ENCODE measurements at regions not wholly inside any gene's neighbourhood (a gene's known extent, or its start where the extent isn't known, plus 50 kb on each side); places are given as distances from the start of the nearest gene placed in this dataset.

DNA sequence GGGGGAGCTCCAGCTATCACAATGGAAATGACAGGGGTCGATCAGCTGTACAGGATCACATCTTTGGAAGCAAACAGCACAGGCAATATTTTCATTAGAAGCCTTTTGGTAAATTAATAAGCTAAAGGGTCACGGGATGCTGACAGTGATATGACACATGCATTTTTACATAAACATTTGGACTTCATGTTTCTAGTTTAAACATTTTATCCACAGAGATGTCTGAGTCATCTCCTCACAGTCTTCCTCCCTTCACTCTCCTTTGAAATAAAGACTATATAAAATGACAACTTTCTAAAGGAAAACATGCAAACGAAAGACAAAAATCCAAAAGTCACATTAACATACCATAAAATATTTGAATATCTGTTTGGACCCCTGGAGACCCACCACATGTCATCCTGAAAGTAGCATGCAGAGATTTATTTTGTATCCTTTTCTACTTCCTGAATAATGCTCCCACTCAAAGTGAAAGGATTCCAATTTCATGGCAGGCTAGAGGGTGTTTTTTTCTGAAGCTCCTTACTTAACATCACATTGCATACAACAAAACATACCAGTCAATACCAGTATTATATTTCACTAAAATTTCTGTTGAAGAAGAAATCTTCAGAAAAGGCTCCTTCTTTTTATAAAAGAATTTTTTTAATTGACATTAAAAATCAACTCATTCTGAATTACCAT is 200.1 kb upstream of the PPARGC1A start:
- 92 to 96% methylated on average over 3 of the region's 3 CpGs for WGBS, 2 experiments
- Histone ChIP-seq H3K27me3 (ENCODE audit: control insufficient read depth, insufficient read depth, low read length, poor library complexity, severe bottlenecking) (no peaks in the 10 kb centered on the region), H3K4me1 (ENCODE audit: control insufficient read depth, insufficient read depth, low read length) (no peaks in the 10 kb centered on the region), H3K27ac (ENCODE audit: insufficient read depth, low read depth, low read length, poor library complexity, severe bottlenecking) (no peak overlapping the region), H3K4me3 (ENCODE audit: insufficient read depth, low read depth, low read length) (no peak overlapping the region), H3K9me3 (ENCODE audit: control insufficient read depth, low read length) (no peaks in the 10 kb centered on the region), H3K36me3 (ENCODE audit: control insufficient read depth, insufficient read depth, low read length) (no peaks in the 10 kb centered on the region)

DNA sequence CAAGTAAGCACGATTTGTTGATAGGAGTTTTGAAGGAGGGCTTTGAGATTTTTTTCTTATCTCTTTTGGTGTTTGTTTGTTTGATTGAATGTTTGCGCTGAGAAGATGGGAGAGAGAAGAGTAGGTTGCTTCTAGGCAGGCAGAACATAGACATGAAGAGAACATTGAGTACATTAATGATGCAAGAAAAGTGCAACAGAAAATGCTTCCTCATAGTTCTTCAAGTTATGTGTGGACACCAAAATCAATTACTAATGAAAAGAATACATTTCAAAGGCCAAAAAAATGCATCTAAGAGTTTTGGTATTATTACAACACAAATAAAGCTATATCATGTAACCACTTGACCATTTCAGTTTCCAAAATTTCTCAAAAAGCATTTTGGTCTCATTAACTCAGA is 191.0 kb upstream of the PPARGC1A start:
- Histone ChIP-seq H3K9me3 (ENCODE audit: control insufficient read depth, low read length) (no peaks in the 10 kb centered on the region), H3K36me3 (ENCODE audit: control insufficient read depth, insufficient read depth, low read length) (no peaks in the 10 kb centered on the region), H3K27ac (ENCODE audit: insufficient read depth, low read depth, low read length, poor library complexity, severe bottlenecking) (no peak overlapping the region), H3K4me1 (ENCODE audit: control insufficient read depth, insufficient read depth, low read length) (no peaks in the 10 kb centered on the region), H3K27me3 (ENCODE audit: control insufficient read depth, insufficient read depth, low read length, poor library complexity, severe bottlenecking) (no peaks in the 10 kb centered on the region), H3K4me3 (ENCODE audit: insufficient read depth, low read depth, low read length) (no peak overlapping the region)
- whole genome bisulfite sequencing, 2 experiments, result 95 to 96% methylated on average over 2 of the region's 2 CpGs

DNA sequence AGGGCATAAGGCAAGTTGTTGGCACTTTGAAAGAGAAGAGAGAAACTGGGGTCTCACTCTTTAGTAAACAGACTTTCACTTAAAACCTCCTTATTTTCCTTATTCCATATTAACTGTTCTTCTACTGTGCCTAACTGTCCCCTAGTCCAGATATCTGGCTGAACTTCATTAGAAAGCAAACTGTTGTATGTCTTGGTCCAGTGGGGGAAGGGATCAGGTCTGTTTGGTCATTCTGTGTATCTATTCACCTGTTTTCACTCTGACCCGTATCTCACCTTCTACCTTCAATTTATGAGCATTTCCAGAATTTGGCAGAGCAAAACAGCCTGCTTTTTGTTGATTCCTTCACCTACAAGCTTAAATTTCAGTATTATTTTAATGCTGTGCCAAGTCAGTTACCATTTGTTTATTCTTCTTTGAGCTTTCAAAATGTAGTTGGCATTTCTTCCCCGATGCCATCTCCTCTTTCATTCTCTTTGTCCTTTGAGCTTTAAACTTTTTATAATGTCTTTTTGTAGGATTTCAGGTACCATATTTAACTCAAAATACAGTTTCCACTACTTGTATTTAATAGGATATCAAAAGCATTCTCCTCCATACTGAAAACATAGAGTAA is 188.6 kb upstream of the PPARGC1A start:
- 94 to 100% methylated on average over 1 to 2 of the region's 2 CpGs for WGBS, 2 experiments
- no peak overlapping the region for H3K4me3 ChIP-seq (ENCODE audit: insufficient read depth, low read depth, low read length)
- no peaks in the 10 kb centered on the region for H3K9me3 ChIP-seq (ENCODE audit: control insufficient read depth, low read length)
- no peaks in the 10 kb centered on the region for H3K27me3 ChIP-seq (ENCODE audit: control insufficient read depth, insufficient read depth, low read length, poor library complexity, severe bottlenecking)
- H3K36me3 ChIP-seq (ENCODE audit: control insufficient read depth, insufficient read depth, low read length), result no peaks in the 10 kb centered on the region
- no peak overlapping the region for H3K27ac ChIP-seq (ENCODE audit: insufficient read depth, low read depth, low read length, poor library complexity, severe bottlenecking)
- H3K4me1 ChIP-seq (ENCODE audit: control insufficient read depth, insufficient read depth, low read length), result no peaks in the 10 kb centered on the region

DNA sequence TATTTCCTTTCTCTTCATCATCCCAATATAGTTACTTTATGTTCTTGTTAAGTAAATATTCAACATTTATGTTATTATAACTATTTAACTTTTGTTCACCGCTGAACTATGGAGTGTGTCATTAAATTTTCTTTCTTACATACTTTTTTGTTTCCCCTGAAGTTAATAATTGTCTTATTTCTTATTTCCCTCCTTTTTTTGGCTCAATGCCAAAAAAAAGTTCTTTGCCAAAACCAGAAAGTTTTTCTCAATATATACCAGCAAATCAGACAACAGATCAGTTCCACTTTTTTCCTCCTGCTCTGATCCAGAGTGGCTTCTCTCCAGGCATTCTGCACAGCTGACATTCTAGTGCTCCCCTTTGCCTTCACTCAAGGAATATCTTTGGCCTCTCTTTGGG is 187.0 kb upstream of the PPARGC1A start:
- H3K9me3 ChIP-seq (ENCODE audit: control insufficient read depth, low read length), result no peaks in the 10 kb centered on the region
- H3K4me1 ChIP-seq (ENCODE audit: control insufficient read depth, insufficient read depth, low read length), result no peaks in the 10 kb centered on the region
- 100% methylated on average over 1 of the region's 1 CpG; no CpG with 5 or more reads in 1 of the 2 experiments for WGBS, 2 experiments
- no peaks in the 10 kb centered on the region for H3K36me3 ChIP-seq (ENCODE audit: control insufficient read depth, insufficient read depth, low read length)
- H3K27me3 ChIP-seq (ENCODE audit: control insufficient read depth, insufficient read depth, low read length, poor library complexity, severe bottlenecking), result no peaks in the 10 kb centered on the region
- no peak overlapping the region for H3K27ac ChIP-seq (ENCODE audit: insufficient read depth, low read depth, low read length, poor library complexity, severe bottlenecking)
- no peak overlapping the region for H3K4me3 ChIP-seq (ENCODE audit: insufficient read depth, low read depth, low read length)

DNA sequence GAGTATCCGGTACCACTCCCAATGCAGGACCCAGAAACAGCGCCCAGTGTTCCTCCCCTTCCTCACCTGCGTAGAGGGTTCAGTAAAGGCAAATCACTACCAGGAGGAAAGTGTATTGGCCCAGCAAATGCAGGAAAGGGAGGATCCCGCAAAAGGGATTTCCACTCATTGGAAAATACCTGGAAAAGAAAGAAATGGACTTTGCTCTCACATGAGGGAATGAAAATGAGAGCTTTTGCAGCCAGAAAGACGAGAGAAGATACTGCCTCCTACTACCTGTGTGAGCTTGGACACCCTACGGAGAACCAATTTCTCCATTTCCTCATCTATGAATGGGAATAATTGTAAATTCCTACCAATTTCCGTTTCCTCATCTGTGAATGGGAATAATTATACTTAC is 184.1 kb upstream of the PPARGC1A start:
- 91 to 94% methylated on average over 5 to 7 of the region's 7 CpGs for WGBS, 2 experiments
- no peak overlapping the region for H3K4me3 ChIP-seq (ENCODE audit: insufficient read depth, low read depth, low read length)
- H3K27me3 ChIP-seq (ENCODE audit: control insufficient read depth, insufficient read depth, low read length, poor library complexity, severe bottlenecking), result no peaks in the 10 kb centered on the region
- H3K9me3 ChIP-seq (ENCODE audit: control insufficient read depth, low read length), result no peaks in the 10 kb centered on the region
- H3K27ac ChIP-seq (ENCODE audit: insufficient read depth, low read depth, low read length, poor library complexity, severe bottlenecking), result no peak overlapping the region
- H3K4me1 ChIP-seq (ENCODE audit: control insufficient read depth, insufficient read depth, low read length), result no peaks in the 10 kb centered on the region
- no peaks in the 10 kb centered on the region for H3K36me3 ChIP-seq (ENCODE audit: control insufficient read depth, insufficient read depth, low read length)

DNA sequence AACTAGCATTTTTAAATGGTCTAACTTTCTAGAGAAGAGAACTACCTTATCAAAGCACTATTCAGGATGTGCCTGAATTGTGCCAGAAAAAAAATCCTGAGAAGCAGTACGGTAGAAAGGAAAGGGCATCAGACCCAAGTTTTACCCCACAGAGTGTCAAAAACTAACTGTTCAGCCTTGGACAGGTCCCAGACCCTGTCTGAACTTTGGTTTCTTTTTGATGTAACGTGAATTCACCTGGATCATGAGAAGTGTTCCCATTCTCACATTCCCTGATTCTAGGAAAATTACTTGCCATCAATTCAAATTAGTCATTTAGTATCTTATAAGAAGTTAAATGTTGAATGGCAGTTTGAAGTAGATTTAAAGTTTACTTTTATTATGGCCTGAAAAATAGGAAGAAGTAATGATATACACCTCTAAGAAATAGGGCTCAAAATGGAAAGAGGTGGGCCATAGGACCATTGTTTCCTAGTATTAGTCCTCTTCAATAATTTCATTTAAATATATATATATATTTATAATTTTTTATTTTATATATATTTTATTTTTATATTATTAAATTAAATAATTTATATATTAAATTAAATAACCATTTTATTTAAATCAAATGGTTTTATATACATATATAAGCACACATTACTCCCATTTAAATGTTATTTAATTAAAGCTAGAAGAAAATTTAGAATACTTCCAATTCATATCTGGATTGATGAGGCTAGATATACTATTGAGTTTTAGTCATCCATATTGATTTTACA is 181.9 kb upstream of the PPARGC1A start:
- Histone ChIP-seq H3K4me1 (ENCODE audit: control insufficient read depth, insufficient read depth, low read length) (no peaks in the 10 kb centered on the region), H3K4me3 (ENCODE audit: insufficient read depth, low read depth, low read length) (no peak overlapping the region), H3K27me3 (ENCODE audit: control insufficient read depth, insufficient read depth, low read length, poor library complexity, severe bottlenecking) (no peaks in the 10 kb centered on the region), H3K27ac (ENCODE audit: insufficient read depth, low read depth, low read length, poor library complexity, severe bottlenecking) (no peak overlapping the region), H3K36me3 (ENCODE audit: control insufficient read depth, insufficient read depth, low read length) (no peaks in the 10 kb centered on the region), H3K9me3 (ENCODE audit: control insufficient read depth, low read length) (no peaks in the 10 kb centered on the region)
- 98 to 100% methylated on average over 2 of the region's 2 CpGs for WGBS, 2 experiments

DNA sequence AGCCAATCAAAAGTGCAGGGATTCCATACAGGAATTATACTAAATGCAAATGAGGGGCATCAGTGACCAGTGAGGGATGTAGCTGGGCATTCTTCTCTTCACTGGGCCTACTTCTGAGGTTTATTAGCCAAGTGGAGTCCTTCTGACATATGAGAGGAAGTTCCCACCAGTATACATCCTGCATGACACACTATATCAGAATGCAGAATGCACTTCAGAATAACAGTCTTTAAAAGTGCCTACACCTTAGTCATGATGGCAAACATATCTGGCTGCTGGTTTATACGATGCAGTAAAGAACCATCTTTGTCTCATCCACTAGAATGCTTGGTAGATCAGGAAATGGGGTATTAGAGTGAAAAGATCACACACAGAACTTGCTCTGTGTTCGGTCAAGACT is 180.3 kb upstream of the PPARGC1A start:
- H3K4me1 ChIP-seq (ENCODE audit: control insufficient read depth, insufficient read depth, low read length), result no peaks in the 10 kb centered on the region
- no peaks in the 10 kb centered on the region for H3K36me3 ChIP-seq (ENCODE audit: control insufficient read depth, insufficient read depth, low read length)
- WGBS, 2 experiments, result 96 to 100% methylated on average over 2 of the region's 2 CpGs
- no peaks in the 10 kb centered on the region for H3K27me3 ChIP-seq (ENCODE audit: control insufficient read depth, insufficient read depth, low read length, poor library complexity, severe bottlenecking)
- H3K27ac ChIP-seq (ENCODE audit: insufficient read depth, low read depth, low read length, poor library complexity, severe bottlenecking), result no peak overlapping the region
- no peaks in the 10 kb centered on the region for H3K9me3 ChIP-seq (ENCODE audit: control insufficient read depth, low read length)
- no peak overlapping the region for H3K4me3 ChIP-seq (ENCODE audit: insufficient read depth, low read depth, low read length)

DNA sequence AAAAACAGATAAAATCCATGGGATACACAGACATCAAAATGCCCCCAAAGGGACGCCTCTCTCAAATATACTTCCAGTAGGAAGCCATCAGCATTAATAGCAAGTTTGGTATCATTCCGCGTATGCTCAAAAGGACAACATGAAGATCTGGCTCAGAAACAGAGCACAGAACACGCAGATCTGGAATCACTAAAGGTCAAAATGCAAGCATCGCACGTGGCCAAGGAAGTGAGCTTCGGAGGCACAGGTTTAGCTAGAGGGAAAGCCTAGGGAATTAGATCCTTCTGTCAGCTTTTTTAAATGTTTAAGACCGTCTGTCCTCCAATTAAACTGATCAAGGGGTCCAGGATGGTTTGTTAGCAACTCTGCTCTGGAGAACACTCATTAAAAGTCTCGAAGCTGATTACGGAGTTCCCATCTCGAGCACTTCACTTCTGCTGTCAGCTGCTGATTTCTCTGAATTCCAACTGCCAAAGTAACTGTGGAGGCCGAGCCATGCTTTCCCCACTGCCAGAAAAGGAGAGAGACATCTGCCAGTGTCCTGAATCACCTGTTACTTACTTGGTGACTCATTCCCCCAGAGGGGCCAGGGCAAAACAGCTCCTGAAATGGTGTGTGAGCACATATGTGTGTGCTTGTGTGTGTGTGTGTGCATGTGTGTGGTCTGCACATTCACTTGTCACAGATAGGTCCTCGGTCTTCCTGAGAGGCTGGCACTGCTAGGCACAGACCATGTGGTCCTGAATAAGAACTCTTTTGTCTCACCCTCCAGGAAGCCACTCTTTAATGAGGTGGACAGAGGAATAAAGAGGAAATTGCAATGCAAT is 177.7 kb upstream of the PPARGC1A start:
- H3K27ac ChIP-seq (ENCODE audit: insufficient read depth, low read depth, low read length, poor library complexity, severe bottlenecking), result no peak overlapping the region
- no peaks in the 10 kb centered on the region for H3K9me3 ChIP-seq (ENCODE audit: control insufficient read depth, low read length)
- H3K4me3 ChIP-seq (ENCODE audit: insufficient read depth, low read depth, low read length), result no peak overlapping the region
- no peaks in the 10 kb centered on the region for H3K4me1 ChIP-seq (ENCODE audit: control insufficient read depth, insufficient read depth, low read length)
- no peaks in the 10 kb centered on the region for H3K27me3 ChIP-seq (ENCODE audit: control insufficient read depth, insufficient read depth, low read length, poor library complexity, severe bottlenecking)
- 89 to 92% methylated on average over 13 of the region's 13 CpGs for WGBS, 2 experiments
- H3K36me3 ChIP-seq (ENCODE audit: control insufficient read depth, insufficient read depth, low read length), result no peaks in the 10 kb centered on the region

DNA sequence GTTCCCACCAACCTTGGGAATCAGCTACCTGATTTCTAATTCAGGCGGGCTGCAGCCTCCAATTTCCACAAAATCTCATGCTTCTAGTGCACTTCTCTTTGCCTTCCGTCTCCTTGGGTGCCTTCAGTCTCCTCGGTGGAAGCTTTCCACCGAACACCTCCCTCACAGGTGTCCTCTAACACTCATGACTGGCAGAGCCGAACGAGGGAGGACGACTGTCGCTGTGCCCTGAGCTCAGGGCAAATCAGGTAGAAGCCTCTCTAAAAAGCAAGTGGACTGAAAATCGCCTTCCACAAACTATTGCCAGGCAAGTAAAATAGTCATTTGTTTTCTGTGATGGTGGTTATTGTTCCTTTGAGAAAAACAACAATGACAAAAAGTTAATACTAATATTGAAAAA is 176.1 kb upstream of the PPARGC1A start:
- Histone ChIP-seq H3K9me3 (ENCODE audit: control insufficient read depth, low read length) (no peaks in the 10 kb centered on the region), H3K4me1 (ENCODE audit: control insufficient read depth, insufficient read depth, low read length) (no peaks in the 10 kb centered on the region), H3K36me3 (ENCODE audit: control insufficient read depth, insufficient read depth, low read length) (no peaks in the 10 kb centered on the region), H3K27me3 (ENCODE audit: control insufficient read depth, insufficient read depth, low read length, poor library complexity, severe bottlenecking) (no peaks in the 10 kb centered on the region), H3K27ac (ENCODE audit: insufficient read depth, low read depth, low read length, poor library complexity, severe bottlenecking) (no peak overlapping the region), H3K4me3 (ENCODE audit: insufficient read depth, low read depth, low read length) (no peak overlapping the region)
- WGBS, 2 experiments, result 81 to 85% methylated on average over 9 of the region's 9 CpGs

DNA sequence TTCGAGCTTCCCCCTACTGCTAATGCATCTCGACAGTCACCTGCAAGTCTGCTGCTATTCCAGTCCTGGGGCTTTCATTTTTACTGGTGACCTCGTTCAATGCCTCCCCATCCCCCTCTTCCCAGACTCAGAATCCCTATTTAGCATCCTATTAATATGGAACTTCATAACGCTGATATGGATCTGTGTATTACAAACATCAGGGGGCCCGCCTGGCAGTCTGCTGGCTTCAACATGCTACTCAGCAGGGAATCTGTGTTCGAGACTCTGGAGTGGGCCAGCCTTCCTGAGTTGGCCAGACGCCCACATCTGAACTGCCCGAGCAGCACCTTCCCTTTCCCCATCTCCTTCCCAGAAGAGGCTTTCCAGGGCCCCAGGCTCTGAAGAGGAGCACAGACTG is 173.9 kb upstream of the PPARGC1A start:
- Histone ChIP-seq H3K9me3 (ENCODE audit: control insufficient read depth, low read length) (no peaks in the 10 kb centered on the region), H3K36me3 (ENCODE audit: control insufficient read depth, insufficient read depth, low read length) (no peaks in the 10 kb centered on the region), H3K4me1 (ENCODE audit: control insufficient read depth, insufficient read depth, low read length) (no peaks in the 10 kb centered on the region), H3K4me3 (ENCODE audit: insufficient read depth, low read depth, low read length) (no peak overlapping the region), H3K27ac (ENCODE audit: insufficient read depth, low read depth, low read length, poor library complexity, severe bottlenecking) (no peak overlapping the region), H3K27me3 (ENCODE audit: control insufficient read depth, insufficient read depth, low read length, poor library complexity, severe bottlenecking) (no peaks in the 10 kb centered on the region)
- WGBS, 2 experiments, result 89 to 90% methylated on average over 8 of the region's 8 CpGs

Measured in ectodermal cell (in vitro differentiated cells).